BE2C (cell line): ENCODE measurements at regions not wholly inside any gene's neighbourhood (a gene's known extent, or its start where the extent isn't known, plus 50 kb on each side); places are given as distances from the start of the nearest gene placed in this dataset.

Experiments
- DNase-seq: peaks from one replicate; pipeline ENCODE4 v3.0.0-alpha.2; 2020
- H3K27me3 ChIP-seq: fragments of 250-450 bp; sonication (Bioruptor Pico); 2 replicates; pipeline ENCODE4 v1.5.1; 2020; ENCODE audit warnings: mild to moderate bottlenecking
- H3K36me3 ChIP-seq: fragments of 250-450 bp; sonication (Bioruptor Pico); 2 replicates; pipeline ENCODE4 v1.5.1; 2020; ENCODE audit warnings: mild to moderate bottlenecking
- H3K4me1 ChIP-seq: fragments of 250-450 bp; sonication (Bioruptor Pico); 2 replicates; pipeline ENCODE4 v1.5.1; 2020
- H3K4me3 ChIP-seq: 2 replicates; pipeline ENCODE4 v1.5.1; 2011; ENCODE audit warnings: low read depth, low read length
- H3K9me3 ChIP-seq: fragments of 250-450 bp; sonication (Bioruptor Pico); 2 replicates; pipeline ENCODE4 v1.5.1; 2020
- CTCF ChIP-seq: IDR thresholded peaks from 2 replicates; pipeline ENCODE4 v1.5.1; 2012; ENCODE audit warnings: mild to moderate bottlenecking, low read depth, low read length

- no peak overlapping the region for H3K4me3 ChIP-seq
- H3K27me3 ChIP-seq = no peaks in the 10 kb centered on the region
- DNase-seq = no peak
- H3K36me3 ChIP-seq = no peaks in the 10 kb centered on the region
- H3K4me1 ChIP-seq = no peaks in the 10 kb centered on the region
- TF ChIP-seq CTCF = no peak
- H3K9me3 ChIP-seq = no peaks in the 10 kb centered on the region
Measured at GRCh38 chr2:45256173-45256866, 247.1 kb upstream of the SIX2 start.

- no peak for TF ChIP-seq CTCF
- no peaks in the 10 kb centered on the region for H3K27me3 ChIP-seq
- no peaks in the 10 kb centered on the region for H3K4me1 ChIP-seq
- no peaks in the 10 kb centered on the region for H3K36me3 ChIP-seq
- no peak overlapping the region for H3K4me3 ChIP-seq
- no peaks in the 10 kb centered on the region for H3K9me3 ChIP-seq
- DNase-seq = no peak
Measured at GRCh38 chr2:45255563-45255962, 246.3 kb upstream of the SIX2 start.

GRCh38 chr2:45254025-45254424 lies 244.8 kb upstream of the SIX2 start:
- no peak for TF ChIP-seq CTCF
- Histone ChIP-seq H3K9me3 (no peaks in the 10 kb centered on the region), H3K4me3 (no peak overlapping the region), H3K27me3 (no peaks in the 10 kb centered on the region), H3K4me1 (no peaks in the 10 kb centered on the region), H3K36me3 (no peaks in the 10 kb centered on the region)
- DNase-seq = no peak

GRCh38 chr2:45253151-45253550 lies 243.9 kb upstream of the SIX2 start:
- no peak for TF ChIP-seq CTCF
- no peak for DNase-seq
- H3K4me1 ChIP-seq = no peaks in the 10 kb centered on the region
- H3K27me3 ChIP-seq = no peaks in the 10 kb centered on the region
- H3K36me3 ChIP-seq = no peaks in the 10 kb centered on the region
- H3K4me3 ChIP-seq = no peak overlapping the region
- no peaks in the 10 kb centered on the region for H3K9me3 ChIP-seq

GRCh38 chr2:45250176-45250575 lies 240.9 kb upstream of the SIX2 start:
- no peak for TF ChIP-seq CTCF
- no peaks in the 10 kb centered on the region for H3K36me3 ChIP-seq
- no peaks in the 10 kb centered on the region for H3K27me3 ChIP-seq
- DNase-seq = no peak
- H3K4me3 ChIP-seq = no peak overlapping the region
- no peaks in the 10 kb centered on the region for H3K4me1 ChIP-seq
- no peaks in the 10 kb centered on the region for H3K9me3 ChIP-seq

GRCh38 chr2:45248214-45248613 lies 239.0 kb upstream of the SIX2 start:
- no peak for DNase-seq
- H3K36me3 ChIP-seq = no peaks in the 10 kb centered on the region
- no peaks in the 10 kb centered on the region for H3K27me3 ChIP-seq
- H3K4me3 ChIP-seq = no peak overlapping the region
- H3K4me1 ChIP-seq = peaks cover 4% of the 10 kb centered on the region; the same call in 1 of the 2 replicates
- TF ChIP-seq CTCF = no peak
- no peaks in the 10 kb centered on the region for H3K9me3 ChIP-seq
